IMR-90 (cell line): ENCODE measurements at regions not wholly inside any gene's neighbourhood (a gene's known extent, or its start where the extent isn't known, plus 50 kb on each side); places are given as distances from the start of the nearest gene placed in this dataset.

ENCODE experiments used
- BHLHE40 ChIP-seq: fragments of 150-350 bp; IDR thresholded peaks from 2 replicates; pipeline ENCODE4 v1.6.1; 2016; ENCODE audit warnings: mild to moderate bottlenecking, low read depth, low read length
- CEBPB ChIP-seq: IDR thresholded peaks from 2 replicates; pipeline ENCODE4 v1.6.1; 2012; ENCODE audit warnings: low read depth, low read length, improper control_type of control experiment
- CTCF ChIP-seq: conservative IDR thresholded peaks from 2 replicates; pipeline ENCODE4 v1.5.1; 2012; ENCODE audit warnings: mild to moderate bottlenecking, low read depth, low read length, improper control_type of control experiment
- MAFK ChIP-seq: IDR thresholded peaks from 2 replicates; pipeline ENCODE4 v1.6.1; 2012; ENCODE audit warnings: low read depth, low read length, improper control_type of control experiment

- TF ChIP-seq MAFK (no peak), CTCF (no peak), CEBPB (no peak), BHLHE40 (no peak)
Observed at GRCh38 chrX:109839694-109840567, 106.9 kb upstream of the ACSL4 start.
